IMR-90 (cell line): ENCODE measurements at regions not wholly inside any gene's neighbourhood (a gene's known extent, or its start where the extent isn't known, plus 50 kb on each side); places are given as distances from the start of the nearest gene placed in this dataset.

Experiments used
- BHLHE40 ChIP-seq: fragments of 150-350 bp; IDR thresholded peaks from 2 replicates; pipeline ENCODE4 v1.6.1; 2016; ENCODE audit warnings: mild to moderate bottlenecking, low read depth, low read length
- CTCF ChIP-seq: conservative IDR thresholded peaks from 2 replicates; pipeline ENCODE4 v1.5.1; 2012; ENCODE audit warnings: mild to moderate bottlenecking, low read depth, low read length, improper control_type of control experiment
- POLR2A ChIP-seq: IDR thresholded peaks from 2 replicates; pipeline ENCODE4 v1.6.1; 2012; ENCODE audit warnings: mild to moderate bottlenecking, low read depth, low read length
- RAD21 ChIP-seq: IDR thresholded peaks from 2 replicates; pipeline ENCODE4 v1.6.1; 2012; ENCODE audit warnings: low read length, improper control_type of control experiment
- RFX5 ChIP-seq: IDR thresholded peaks from 2 replicates; pipeline ENCODE4 v1.8.0; 2012; ENCODE audit warnings: low read depth, mild to moderate bottlenecking, low read length, moderate library complexity
- SMC3 ChIP-seq: fragments of 150-350 bp; IDR thresholded peaks from 2 replicates; pipeline ENCODE4 v1.6.1; 2016; ENCODE audit warnings: low read depth, mild to moderate bottlenecking, antibody characterized with exemption, low read length, moderate library complexity

GRCh38 chr3:178396318-178396717, 139.9 kb upstream of the KCNMB2 start:
- no peak for TF ChIP-seq CTCF
- no peak for TF ChIP-seq BHLHE40
- TF ChIP-seq POLR2A, result no peak
- TF ChIP-seq RFX5, result no peak
- no peak for TF ChIP-seq SMC3
- no peak for TF ChIP-seq RAD21
